SK-N-MC (cell line): ENCODE measurements at regions not wholly inside any gene's neighbourhood (a gene's known extent, or its start where the extent isn't known, plus 50 kb on each side); places are given as distances from the start of the nearest gene placed in this dataset.

ENCODE experiments used
- DNase-seq: peaks from one replicate; pipeline ENCODE4 v3.0.0-alpha.2; 2011; ENCODE audit warnings: low read depth, low spot score
- H3K27ac ChIP-seq: fragments of 200-600 bp; sonication (generic); 2 replicates; pipeline ENCODE4 v1.5.1; 2016; ENCODE audit warnings: mixed run types
- H3K36me3 ChIP-seq: fragments of 200-600 bp; sonication (generic); 2 replicates; pipeline ENCODE4 v1.6.1; 2017; ENCODE audit warnings: antibody characterized with exemption, low read length, mixed read lengths; ENCODE audit not compliant: insufficient read depth
- H3K4me3 ChIP-seq: fragments of 200-600 bp; sonication (generic); 2 replicates; pipeline ENCODE4 v1.5.1; 2016
- H3K9ac ChIP-seq: fragments of 200-600 bp; sonication (generic); 2 replicates; pipeline ENCODE4 v1.8.0; 2017; ENCODE audit warnings: mixed run types, mixed read lengths; ENCODE audit not compliant: insufficient read length
- H3K9me3 ChIP-seq: fragments of 200-600 bp; sonication (generic); 2 replicates; pipeline ENCODE4 v1.6.1; 2017; ENCODE audit warnings: low read depth, mild to moderate bottlenecking, antibody characterized with exemption, low read length, moderate library complexity, mixed read lengths
- EZH2 ChIP-seq: fragments of 200-600 bp; sonication (generic); IDR thresholded peaks from one replicate; pipeline ENCODE4 v1.6.1; 2017; ENCODE audit warnings: antibody characterized with exemption
- FOXP2 ChIP-seq: optimal IDR thresholded peaks from 2 replicates; pipeline ENCODE3; 2011; ENCODE audit warnings: mild to moderate bottlenecking, moderate library complexity; ENCODE audit not compliant: insufficient read depth; ENCODE audit errors: extremely low read length, control extremely low read depth
- POLR2AphosphoS5 ChIP-seq: IDR thresholded peaks from 2 replicates; pipeline ENCODE4 v1.6.1; 2012; ENCODE audit warnings: mild to moderate bottlenecking, low read depth, low read length, borderline replicate concordance

DNA sequence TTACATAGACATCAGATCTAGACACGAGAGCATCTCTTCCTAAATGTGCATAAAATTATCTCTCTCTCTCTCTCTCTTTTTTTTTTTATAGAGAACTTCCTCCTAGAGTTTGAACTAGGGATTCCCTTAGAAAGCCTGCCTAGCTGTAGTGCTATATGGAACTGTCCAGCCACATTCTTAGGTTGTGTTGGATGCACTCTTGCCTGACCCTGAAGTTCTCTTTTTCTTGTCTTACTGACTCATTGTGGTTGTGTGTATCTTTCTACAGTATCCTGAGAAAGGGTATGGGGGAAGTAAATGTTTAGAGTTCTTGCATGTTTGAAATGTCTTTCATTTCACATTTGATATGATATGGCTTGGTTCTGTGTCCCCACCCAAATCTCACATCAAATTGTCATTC lies 368.2 kb downstream of the CDH2 start:
- H3K9ac ChIP-seq, result no peak overlapping the region
- H3K4me3 ChIP-seq, result no peak overlapping the region
- no peak for DNase-seq
- TF ChIP-seq POLR2AphosphoS5 (no peak), FOXP2 (no peak), EZH2 (no peak)
- H3K27ac ChIP-seq, result no peak overlapping the region
- H3K36me3 ChIP-seq, result no peaks in the 10 kb centered on the region
- no peaks in the 10 kb centered on the region for H3K9me3 ChIP-seq

DNA sequence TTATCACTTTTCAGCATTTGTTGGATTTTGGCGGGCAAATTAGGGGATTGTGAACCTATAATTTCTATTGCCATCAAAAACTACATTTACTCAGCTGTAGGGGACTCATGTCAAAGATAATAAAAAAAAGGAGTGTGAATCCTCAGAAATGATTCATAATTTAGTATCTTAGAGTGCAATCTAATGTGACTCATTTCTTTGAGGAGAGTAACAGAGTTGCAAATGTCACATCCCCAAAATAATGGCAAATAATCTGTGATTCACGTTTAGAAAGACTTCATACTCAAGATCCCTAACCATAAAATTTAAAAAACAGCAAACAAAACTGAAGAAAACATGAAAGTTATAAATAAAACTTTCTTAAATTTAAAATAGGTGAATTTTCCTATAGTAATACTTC lies 373.0 kb downstream of the CDH2 start:
- H3K4me3 ChIP-seq, result no peak overlapping the region
- no peak overlapping the region for H3K27ac ChIP-seq
- H3K9me3 ChIP-seq, result no peaks in the 10 kb centered on the region
- no peaks in the 10 kb centered on the region for H3K36me3 ChIP-seq
- DNase-seq, result no peak
- no peak overlapping the region for H3K9ac ChIP-seq
- TF ChIP-seq EZH2, result no peak
- no peak for TF ChIP-seq POLR2AphosphoS5
- TF ChIP-seq FOXP2, result no peak

- no peak for TF ChIP-seq FOXP2
- no peak for TF ChIP-seq EZH2
- no peak overlapping the region for H3K9ac ChIP-seq
- H3K27ac ChIP-seq, result no peak overlapping the region
- H3K9me3 ChIP-seq, result no peaks in the 10 kb centered on the region
- H3K36me3 ChIP-seq, result no peaks in the 10 kb centered on the region
- DNase-seq, result no peak
- H3K4me3 ChIP-seq, result no peak overlapping the region
Observed at GRCh38 chr18:27797484-27797883, 379.4 kb downstream of the CDH2 start.

- Histone ChIP-seq H3K36me3 (no peaks in the 10 kb centered on the region), H3K9me3 (no peaks in the 10 kb centered on the region), H3K27ac (no peak overlapping the region), H3K4me3 (no peak overlapping the region), H3K9ac (no peak overlapping the region)
- no peak for DNase-seq
- TF ChIP-seq POLR2AphosphoS5, result no peak
- no peak for TF ChIP-seq EZH2
- TF ChIP-seq FOXP2, result no peak
Observed at GRCh38 chr18:27794181-27794926, 382.6 kb downstream of the CDH2 start.

- H3K27ac ChIP-seq, result no peak overlapping the region
- TF ChIP-seq EZH2 (no peak), POLR2AphosphoS5 (no peak), FOXP2 (no peak)
- no peaks in the 10 kb centered on the region for H3K36me3 ChIP-seq
- H3K9ac ChIP-seq, result no peak overlapping the region
- no peaks in the 10 kb centered on the region for H3K9me3 ChIP-seq
- no peak overlapping the region for H3K4me3 ChIP-seq
- no peak for DNase-seq
Observed at GRCh38 chr18:27793013-27793785, 383.7 kb downstream of the CDH2 start.

GRCh38 chr18:27789406-27789805 lies 387.5 kb downstream of the CDH2 start:
- DNase-seq, result no peak
- TF ChIP-seq EZH2 (no peak), POLR2AphosphoS5 (no peak), FOXP2 (no peak)
- Histone ChIP-seq H3K27ac (no peak overlapping the region), H3K9ac (no peak overlapping the region), H3K9me3 (no peaks in the 10 kb centered on the region), H3K36me3 (no peaks in the 10 kb centered on the region), H3K4me3 (no peak overlapping the region)

- DNase-seq, result no peak
- no peaks in the 10 kb centered on the region for H3K36me3 ChIP-seq
- no peak overlapping the region for H3K4me3 ChIP-seq
- no peak overlapping the region for H3K9ac ChIP-seq
- no peak for TF ChIP-seq EZH2
- no peak for TF ChIP-seq POLR2AphosphoS5
- no peak for TF ChIP-seq FOXP2
- H3K9me3 ChIP-seq, result no peaks in the 10 kb centered on the region
- no peak overlapping the region for H3K27ac ChIP-seq
Observed at GRCh38 chr18:27787547-27787946, 389.4 kb downstream of the CDH2 start.

- Histone ChIP-seq H3K9me3 (no peaks in the 10 kb centered on the region), H3K9ac (no peak overlapping the region), H3K36me3 (no peaks in the 10 kb centered on the region), H3K27ac (no peak overlapping the region), H3K4me3 (no peak overlapping the region)
- DNase-seq, result no peak
- no peak for TF ChIP-seq FOXP2
- no peak for TF ChIP-seq EZH2
- TF ChIP-seq POLR2AphosphoS5, result no peak
Observed at GRCh38 chr18:27785815-27786471, 391.0 kb downstream of the CDH2 start.
